DMS53 treated with DMSO at 0.1 percent for 48 hours (cell line): ENCODE measurements at regions not wholly inside any gene's neighbourhood (a gene's known extent, or its start where the extent isn't known, plus 50 kb on each side); places are given as distances from the start of the nearest gene placed in this dataset.

ENCODE experiments used
- DNase-seq: peaks from one replicate; lab custom pipeline; 2025; ENCODE audit not compliant: unreplicated experiment; lab: John Stamatoyannopoulos, UW

DNA sequence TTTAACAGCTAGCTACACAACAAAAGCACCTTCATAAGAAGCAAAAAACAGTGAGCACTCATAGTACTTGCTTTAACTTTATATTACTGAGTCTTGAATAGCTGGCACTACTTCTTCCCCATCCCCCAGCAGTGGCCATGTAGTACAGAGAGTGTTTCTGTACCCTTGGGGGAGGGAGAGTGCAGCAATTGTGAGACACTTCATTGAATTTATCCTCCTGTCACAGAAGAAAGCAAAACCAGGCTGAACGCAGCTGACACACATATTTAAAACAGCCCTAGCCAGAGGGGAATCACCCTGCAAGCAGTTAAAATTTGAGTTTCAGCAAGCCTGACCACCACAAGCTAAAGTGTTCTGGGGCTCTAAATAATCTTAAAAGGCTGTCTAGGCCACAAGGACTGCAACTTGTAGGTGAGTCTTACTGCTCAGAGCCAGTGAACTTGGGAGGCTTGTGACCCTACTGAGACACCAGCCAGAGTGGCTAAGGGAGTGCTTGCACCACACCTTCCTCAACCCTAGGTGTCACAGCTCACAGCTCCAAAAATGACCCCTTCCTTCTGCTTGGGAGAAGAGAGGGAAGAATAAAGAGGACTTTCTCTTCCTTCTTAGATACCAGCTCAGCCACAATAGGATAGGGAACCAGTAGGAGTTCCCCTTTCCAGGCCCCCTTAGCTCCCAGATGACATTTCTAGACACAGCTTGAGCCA, 97.7 kb upstream of the MEOX2 start:
- DNase-seq = no peak

DNA sequence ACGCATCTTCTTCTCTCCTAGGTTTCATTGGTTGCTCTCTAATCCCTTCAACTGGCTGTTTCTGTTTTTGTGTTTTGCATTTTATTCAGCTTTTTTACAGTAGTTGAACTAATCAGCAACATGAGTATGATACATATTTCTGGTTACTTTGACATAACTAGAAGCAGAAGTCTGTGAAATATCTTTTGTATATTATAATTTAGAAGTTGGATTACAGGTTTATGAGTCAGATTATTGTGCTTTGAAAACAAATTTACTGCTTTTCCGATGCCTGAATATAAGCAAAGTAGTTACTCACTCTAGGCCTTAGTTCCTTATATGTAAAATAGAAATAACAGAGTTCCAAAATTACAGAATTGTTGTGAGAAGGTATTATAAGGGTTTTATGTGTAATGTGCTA, 96.2 kb upstream of the MEOX2 start:
- DNase-seq = no peak

- no peak for DNase-seq
Measured at GRCh38 chr7:15781944-15782343, 95.5 kb upstream of the MEOX2 start.

GRCh38 chr7:15780271-15780670, 93.8 kb upstream of the MEOX2 start:
- no peak for DNase-seq

GRCh38 chr7:15778191-15778590, 91.7 kb upstream of the MEOX2 start:
- no peak for DNase-seq

DNA sequence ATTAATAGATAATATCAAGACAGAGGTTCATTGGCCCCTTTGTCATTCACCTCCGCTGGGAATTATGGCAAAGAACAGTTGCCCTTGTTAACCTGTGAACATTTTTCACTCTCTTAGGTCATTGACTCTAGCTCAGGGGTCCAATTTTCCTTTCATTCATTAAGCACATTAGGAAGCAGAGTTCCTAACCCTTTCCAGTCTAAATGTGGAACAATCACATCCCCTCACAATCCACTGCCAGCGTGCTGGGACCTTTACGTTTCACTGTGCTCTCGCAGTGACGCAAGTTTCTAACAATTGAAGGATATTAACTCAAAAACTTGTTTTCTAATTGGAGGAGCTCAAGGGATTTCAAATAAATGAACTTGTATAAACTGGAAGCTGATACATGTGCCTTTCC, 79.3 kb upstream of the MEOX2 start:
- DNase-seq = no peak

GRCh38 chr7:15764851-15765382, 78.4 kb upstream of the MEOX2 start:
- DNase-seq = no peak

DNA sequence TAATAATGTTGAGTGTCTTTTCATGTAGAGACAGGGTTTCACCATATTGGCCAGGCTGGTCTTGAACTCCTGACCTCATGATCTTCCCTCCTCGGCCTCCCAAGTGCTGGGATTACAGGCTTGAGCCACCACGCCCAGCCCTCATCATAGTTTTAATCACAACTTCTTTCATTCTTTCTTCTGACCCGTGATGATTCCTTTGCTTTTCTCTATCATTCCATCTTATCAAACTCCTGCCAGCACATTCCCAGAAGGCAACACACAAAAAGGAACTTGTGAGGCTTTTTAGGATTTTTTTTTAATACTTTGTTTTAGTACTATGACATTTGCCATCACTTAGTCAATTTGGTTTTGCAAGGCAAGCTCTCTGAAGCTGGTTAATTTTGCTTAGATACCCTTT, 77.5 kb upstream of the MEOX2 start:
- DNase-seq = no peak

DNA sequence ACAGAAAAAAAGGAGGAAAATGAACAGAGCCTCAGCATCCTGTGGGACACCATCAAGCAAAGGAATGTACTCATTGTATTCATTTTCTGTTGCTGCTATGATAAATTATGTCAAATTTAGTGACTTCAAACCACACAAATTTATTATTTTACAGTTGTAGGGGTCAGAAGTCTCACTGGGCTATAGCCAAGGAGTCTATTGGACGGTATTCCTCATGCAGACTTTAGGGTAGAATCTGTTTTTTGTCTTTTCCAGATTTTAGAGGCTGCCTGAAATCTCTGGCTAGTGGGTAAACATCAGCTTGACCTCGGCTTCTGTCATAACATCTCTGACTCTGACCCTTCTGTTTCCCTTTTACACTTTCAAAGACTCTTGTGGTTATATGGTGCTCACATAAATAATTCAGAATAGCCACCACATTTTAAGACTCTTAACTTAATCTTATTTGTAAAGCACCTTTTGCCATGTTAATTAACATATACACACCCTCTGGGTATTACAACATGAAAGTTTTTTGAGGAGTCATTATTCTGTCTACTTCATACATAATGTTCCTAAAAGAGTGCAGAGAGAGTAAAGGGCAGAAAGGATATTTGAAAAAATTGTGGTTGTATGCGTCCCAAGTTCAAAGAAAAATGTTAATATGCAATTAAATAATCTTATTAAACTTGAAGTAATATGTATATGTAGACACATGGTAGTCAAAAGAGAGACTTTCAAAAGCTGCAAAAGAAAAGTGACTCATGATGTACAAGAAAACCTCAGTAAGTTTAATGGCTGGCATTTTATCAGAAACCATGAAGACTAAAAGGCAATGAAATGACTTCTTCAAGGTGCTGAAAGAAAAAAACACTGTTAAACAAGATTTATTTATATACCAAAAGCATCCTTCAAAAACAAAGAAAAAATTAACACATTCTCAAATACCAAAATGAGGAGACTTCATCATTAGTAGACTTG, 70.8 kb upstream of the MEOX2 start:
- no peak for DNase-seq

GRCh38 chr7:15755061-15755460, 68.6 kb upstream of the MEOX2 start:
- no peak for DNase-seq

DNA sequence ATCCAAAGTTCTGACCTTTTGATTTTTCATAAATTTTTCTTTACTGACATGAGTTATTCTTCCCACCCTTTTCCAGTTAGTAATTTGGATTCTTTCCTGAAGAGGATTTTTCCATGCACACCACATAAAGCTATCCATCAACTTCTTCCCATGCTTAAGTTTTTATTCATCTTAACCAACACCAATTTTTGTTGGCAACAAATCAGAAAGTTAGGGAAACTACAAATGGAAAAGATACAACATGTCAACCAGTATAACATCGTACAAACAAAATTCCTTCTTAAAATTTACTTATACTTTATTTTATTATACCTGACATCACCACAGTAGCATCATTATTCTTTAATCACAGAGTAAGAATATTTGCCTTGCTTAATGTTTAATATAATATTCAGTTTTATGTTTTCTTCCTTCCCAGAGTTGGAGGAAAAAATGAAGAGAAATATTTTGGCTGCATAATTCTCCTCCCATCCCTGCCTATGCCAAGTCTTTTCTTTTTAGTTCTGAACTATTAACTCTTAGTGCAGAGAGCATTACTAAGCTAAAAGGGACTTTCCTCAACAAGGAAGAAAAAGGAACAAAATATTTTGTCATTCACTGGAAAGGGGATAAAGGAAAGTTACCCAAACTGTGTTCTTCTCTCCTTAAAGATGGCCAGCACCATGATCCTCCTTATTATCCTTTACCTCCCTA, 67.5 kb upstream of the MEOX2 start:
- DNase-seq = no peak

- no peak for DNase-seq
Measured at GRCh38 chr7:15752377-15752776, 65.9 kb upstream of the MEOX2 start.

DNA sequence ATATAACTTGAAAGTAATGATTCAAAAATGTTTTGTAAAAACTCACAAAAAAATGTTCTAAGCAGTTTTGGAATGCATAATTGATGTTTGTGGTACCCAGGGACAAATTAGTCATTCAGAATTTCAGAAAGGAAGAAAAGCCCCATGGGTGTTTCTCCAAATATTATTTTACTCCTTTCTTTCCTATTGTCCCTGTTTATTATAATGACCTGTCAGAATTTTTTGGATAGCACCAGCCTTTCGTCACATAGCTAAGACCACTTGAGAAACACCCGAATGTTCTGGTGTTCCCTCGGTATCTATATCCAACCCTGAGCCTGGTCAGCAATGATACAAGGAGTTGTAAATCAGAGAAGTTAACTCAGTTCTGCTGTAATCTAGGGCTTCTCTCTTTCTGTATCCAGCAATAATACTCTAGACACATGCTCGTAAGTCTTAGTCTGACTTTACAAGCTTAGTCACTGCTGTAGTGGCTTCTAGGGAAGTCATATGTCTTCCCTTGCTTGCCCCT, 64.8 kb upstream of the MEOX2 start:
- no peak for DNase-seq

DNA sequence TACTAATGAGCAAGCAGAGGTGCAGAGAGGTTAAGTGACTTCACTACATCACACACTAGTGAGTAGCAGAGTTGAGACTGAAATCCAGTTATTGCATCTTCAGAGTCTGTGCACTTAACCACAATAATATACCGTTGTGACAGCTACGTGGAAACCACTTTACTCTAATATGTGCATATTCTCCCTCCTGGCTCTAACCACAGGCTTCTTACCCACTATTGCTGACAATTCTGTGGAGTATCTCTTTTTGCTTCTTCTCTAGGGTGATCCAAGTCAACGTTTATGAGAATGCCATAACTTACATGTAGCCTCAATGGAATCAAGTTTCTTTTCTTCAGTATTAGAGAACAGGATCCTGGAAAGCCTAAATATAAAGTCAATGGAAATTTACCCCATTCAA, 64.2 kb upstream of the MEOX2 start:
- DNase-seq = no peak

DNA sequence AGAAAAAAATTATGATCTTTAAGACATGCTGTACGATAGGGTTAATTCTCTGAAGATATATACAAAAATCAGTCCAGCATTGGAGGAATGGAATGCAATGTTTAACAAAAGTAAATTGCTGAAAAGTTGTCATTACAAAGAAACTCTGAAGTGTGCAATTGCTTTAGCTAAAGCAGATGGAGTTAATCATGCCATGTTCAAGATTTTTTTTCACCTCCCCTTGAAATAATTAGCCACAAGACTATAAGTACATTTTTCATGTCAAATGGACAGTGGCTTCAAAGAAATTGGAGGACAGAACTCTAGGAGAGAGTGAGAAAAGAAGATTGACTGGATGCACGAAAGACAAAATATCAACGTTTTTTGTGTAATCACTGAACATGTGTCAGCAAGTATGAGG, 63.1 kb upstream of the MEOX2 start:
- DNase-seq = no peak

DNA sequence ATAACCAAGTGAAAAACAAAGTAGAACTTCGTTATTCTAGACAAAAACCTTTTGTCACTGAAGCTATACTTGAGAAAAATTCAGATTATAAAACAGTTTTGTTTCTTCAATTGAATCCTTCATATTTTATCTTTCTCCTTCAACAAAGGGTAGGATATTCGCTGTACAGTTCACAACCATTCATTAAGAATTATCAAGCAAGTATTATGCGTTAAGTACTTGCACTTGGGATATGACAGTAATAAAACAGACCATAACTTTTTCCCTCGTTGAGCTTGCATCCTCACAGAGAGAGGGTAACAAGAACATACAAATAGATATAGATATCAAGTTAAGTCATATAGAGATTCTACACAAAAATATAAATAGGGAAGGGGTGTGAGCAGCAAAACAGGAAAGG, 61.2 kb upstream of the MEOX2 start:
- no peak for DNase-seq

DNA sequence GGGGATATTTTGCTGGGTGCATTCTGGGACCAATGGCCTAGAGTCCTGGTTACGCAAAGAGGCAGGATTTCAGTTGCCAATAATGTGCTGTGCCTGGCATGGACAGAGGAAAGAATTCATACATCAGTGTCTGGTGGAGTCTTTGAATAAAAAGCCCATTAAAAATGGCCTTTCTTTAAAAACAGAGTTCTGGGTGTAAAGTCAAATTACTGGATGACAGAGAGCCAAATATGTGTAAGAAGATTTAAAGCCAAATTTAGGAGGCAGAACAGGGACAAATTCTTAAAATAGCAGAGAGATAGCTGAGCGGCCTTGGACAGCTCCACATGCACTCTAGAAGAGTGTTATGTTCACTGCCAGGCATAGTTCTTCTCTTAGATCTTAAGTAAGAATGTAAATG, 60.8 kb upstream of the MEOX2 start:
- DNase-seq = no peak

DNA sequence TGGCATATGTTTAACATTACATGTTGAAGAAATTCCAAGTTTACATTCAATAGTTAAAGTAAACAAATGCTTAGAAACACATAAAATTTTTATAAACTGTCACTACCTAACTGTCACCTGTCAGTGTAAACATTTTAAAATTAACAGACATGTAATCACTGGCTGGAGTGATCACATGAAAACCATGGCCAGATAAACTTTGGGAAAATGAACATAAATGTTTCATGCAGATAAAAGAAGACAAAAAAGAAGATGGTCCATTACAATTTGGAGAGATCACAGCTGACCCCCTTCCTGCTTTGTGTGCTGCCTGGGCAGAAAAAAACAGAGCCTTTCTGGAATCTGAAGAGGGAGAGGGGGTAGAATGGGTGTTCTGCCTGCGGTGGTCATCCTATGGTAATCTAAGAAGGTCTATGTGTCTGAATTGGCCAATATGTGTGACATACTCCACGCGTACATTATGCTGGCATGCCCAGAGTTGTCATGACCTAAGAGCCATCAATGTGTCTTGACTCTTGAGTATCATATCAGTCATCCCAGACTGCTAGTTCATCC, 57.5 kb upstream of the MEOX2 start:
- no peak for DNase-seq

DNA sequence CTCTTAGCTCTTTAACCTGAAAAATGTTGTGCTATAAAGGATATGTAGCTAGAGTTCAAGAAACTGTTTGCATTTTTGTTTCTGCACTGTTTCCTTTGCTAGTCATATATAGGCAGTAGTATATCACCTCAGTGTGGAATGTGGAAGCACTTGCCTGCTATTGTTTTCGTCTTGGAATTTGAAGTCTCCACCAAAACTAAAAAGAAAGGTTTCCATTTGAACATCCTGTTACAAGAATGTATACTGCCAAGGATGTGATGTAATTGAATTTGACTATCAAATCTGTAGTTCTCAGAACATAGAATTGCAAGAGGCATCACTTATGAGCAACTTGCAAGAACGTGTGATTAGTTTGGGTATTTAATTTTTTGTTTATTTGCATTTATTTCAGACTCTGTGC, 51.1 kb upstream of the MEOX2 start:
- DNase-seq = no peak
